OCI-LY3 (cell line): ENCODE measurements at regions not wholly inside any gene's neighbourhood (a gene's known extent, or its start where the extent isn't known, plus 50 kb on each side); places are given as distances from the start of the nearest gene placed in this dataset.

ENCODE experiments used
- H2AFZ ChIP-seq: fragments of 200-600, 300-600 bp; shearing (Covaris generic); 2 replicates; pipeline ENCODE4 v1.6.0; 2014; ENCODE audit warnings: antibody characterized with exemption, low read depth, low read length
- H3K27ac ChIP-seq: fragments of 200-600, 300-600 bp; sonication (generic); 2 replicates; pipeline ENCODE4 v1.5.1; 2014; ENCODE audit warnings: mild to moderate bottlenecking, low read length, moderate library complexity, mixed read lengths
- H3K27me3 ChIP-seq: fragments of 200-600, 300-600 bp; sonication (generic); 2 replicates; pipeline ENCODE4 v1.6.1; 2014; ENCODE audit warnings: low read depth, low read length, mixed read lengths
- H3K36me3 ChIP-seq: fragments of 200-600, 300-600 bp; sonication (generic); replicated peaks from 2 replicates; pipeline ENCODE3; 2014; ENCODE audit warnings: low read depth, low read length, mixed read lengths
- H3K4me1 ChIP-seq: fragments of 300-600, 200-600 bp; sonication (generic); 2 replicates; pipeline ENCODE4 v1.6.1; 2014; ENCODE audit warnings: low read length, mixed read lengths
- H3K4me2 ChIP-seq: fragments of 200-600, 300-600 bp; sonication (generic); 2 replicates; pipeline ENCODE4 v1.6.1; 2014; ENCODE audit warnings: low read length, mixed read lengths
- H3K4me3 ChIP-seq: fragments of 300-600, 200-600 bp; sonication (generic); 2 replicates; pipeline ENCODE4 v1.5.1; 2014; ENCODE audit warnings: antibody characterized with exemption, mild to moderate bottlenecking, low read length, moderate library complexity
- H3K79me2 ChIP-seq: fragments of 300-600, 200-600 bp; shearing (Covaris generic); 2 replicates; pipeline ENCODE4 v1.6.1; 2014; ENCODE audit warnings: mild to moderate bottlenecking, low read length, mixed read lengths
- H3K9ac ChIP-seq: fragments of 300-600, 200-600 bp; shearing (Covaris generic); 2 replicates; pipeline ENCODE4 v1.6.0; 2014; ENCODE audit warnings: mild to moderate bottlenecking, low read length, moderate library complexity
- H3K9me3 ChIP-seq: fragments of 200-600, 300-600 bp; shearing (Covaris generic); 2 replicates; pipeline ENCODE4 v1.6.1; 2014; ENCODE audit warnings: low read length, mixed read lengths; ENCODE audit not compliant: insufficient read depth
- H4K20me1 ChIP-seq: fragments of 200-600, 300-600 bp; sonication (generic); 2 replicates; pipeline ENCODE4 v1.6.1; 2016; ENCODE audit warnings: low read length, mixed read lengths; ENCODE audit not compliant: insufficient read depth
- CTCF ChIP-seq: fragments of 200-600, 300-600 bp; sonication (generic); IDR thresholded peaks from 2 replicates; pipeline ENCODE4 v1.5.1; 2014; ENCODE audit warnings: antibody characterized with exemption, low read length, low read depth
- EZH2phosphoT487 ChIP-seq: fragments of 200-600 bp; shearing (Covaris generic); IDR thresholded peaks from 2 replicates; pipeline ENCODE4 v1.6.1; 2018; ENCODE audit warnings: antibody characterized with exemption, mixed run types, low read depth

GRCh38 chr1:218494449-218494852, 149.3 kb downstream of the TGFB2 start:
- Histone ChIP-seq H2AFZ (no peak overlapping the region), H3K79me2 (no peaks in the 10 kb centered on the region), H3K4me2 (no peak overlapping the region), H3K4me1 (peaks cover 17% of the 10 kb centered on the region), H3K9me3 (no peaks in the 10 kb centered on the region), H4K20me1 (no peaks in the 10 kb centered on the region), H3K27me3 (no peaks in the 10 kb centered on the region), H3K36me3 (no peaks in the 10 kb centered on the region), H3K9ac (no peak overlapping the region), H3K4me3 (no peak overlapping the region), H3K27ac (no peak overlapping the region)
- TF ChIP-seq CTCF (no peak), EZH2phosphoT487 (no peak)

- TF ChIP-seq CTCF (no peak), EZH2phosphoT487 (no peak)
- H3K4me1 ChIP-seq, result peaks cover 28% of the 10 kb centered on the region
- H3K4me2 ChIP-seq, result no peak overlapping the region
- no peak overlapping the region for H3K27ac ChIP-seq
- no peak overlapping the region for H3K9ac ChIP-seq
- no peaks in the 10 kb centered on the region for H3K9me3 ChIP-seq
- H3K27me3 ChIP-seq, result no peaks in the 10 kb centered on the region
- H4K20me1 ChIP-seq, result no peaks in the 10 kb centered on the region
- H3K36me3 ChIP-seq, result no peaks in the 10 kb centered on the region
- H2AFZ ChIP-seq, result no peak overlapping the region
- no peaks in the 10 kb centered on the region for H3K79me2 ChIP-seq
- H3K4me3 ChIP-seq, result no peak overlapping the region
These were observed 150.8 kb downstream of the TGFB2 start for GRCh38 chr1:218495931-218496330.

GRCh38 chr1:218496561-218496960, 151.4 kb downstream of the TGFB2 start:
- Histone ChIP-seq H3K4me1 (peaks cover 35% of the 10 kb centered on the region), H2AFZ (no peak overlapping the region), H3K9ac (no peak overlapping the region), H3K4me2 (no peak overlapping the region), H3K79me2 (no peaks in the 10 kb centered on the region), H3K9me3 (no peaks in the 10 kb centered on the region), H3K27me3 (no peaks in the 10 kb centered on the region), H4K20me1 (no peaks in the 10 kb centered on the region), H3K4me3 (no peak overlapping the region), H3K36me3 (no peaks in the 10 kb centered on the region), H3K27ac (no peak overlapping the region)
- TF ChIP-seq EZH2phosphoT487, result no peak
- TF ChIP-seq CTCF, result no peak

- no peaks in the 10 kb centered on the region for H3K79me2 ChIP-seq
- H4K20me1 ChIP-seq, result no peaks in the 10 kb centered on the region
- TF ChIP-seq CTCF (no peak), EZH2phosphoT487 (no peak)
- H3K27me3 ChIP-seq, result no peaks in the 10 kb centered on the region
- no peak overlapping the region for H3K9ac ChIP-seq
- peak overlapping the region; percentile 25 for H3K4me2 ChIP-seq
- no peaks in the 10 kb centered on the region for H3K9me3 ChIP-seq
- H3K27ac ChIP-seq, result no peak overlapping the region
- 0 out of 2 replicates have a peak overlapping the region, but pooled peaks have one; percentile 1 for H3K4me3 ChIP-seq
- H2AFZ ChIP-seq, result peak overlapping the region; percentile 18; the same call in 1 of the 2 replicates
- no peaks in the 10 kb centered on the region for H3K36me3 ChIP-seq
- peaks cover 52% of the 10 kb centered on the region for H3K4me1 ChIP-seq
These were observed 153.2 kb downstream of the TGFB2 start for GRCh38 chr1:218498056-218498938.
